ENCODE measurements at regions not wholly inside any gene's neighbourhood (a gene's known extent, or its start where the extent isn't known, plus 50 kb on each side); places are given as distances from the start of the nearest gene placed in this dataset.

DNA sequence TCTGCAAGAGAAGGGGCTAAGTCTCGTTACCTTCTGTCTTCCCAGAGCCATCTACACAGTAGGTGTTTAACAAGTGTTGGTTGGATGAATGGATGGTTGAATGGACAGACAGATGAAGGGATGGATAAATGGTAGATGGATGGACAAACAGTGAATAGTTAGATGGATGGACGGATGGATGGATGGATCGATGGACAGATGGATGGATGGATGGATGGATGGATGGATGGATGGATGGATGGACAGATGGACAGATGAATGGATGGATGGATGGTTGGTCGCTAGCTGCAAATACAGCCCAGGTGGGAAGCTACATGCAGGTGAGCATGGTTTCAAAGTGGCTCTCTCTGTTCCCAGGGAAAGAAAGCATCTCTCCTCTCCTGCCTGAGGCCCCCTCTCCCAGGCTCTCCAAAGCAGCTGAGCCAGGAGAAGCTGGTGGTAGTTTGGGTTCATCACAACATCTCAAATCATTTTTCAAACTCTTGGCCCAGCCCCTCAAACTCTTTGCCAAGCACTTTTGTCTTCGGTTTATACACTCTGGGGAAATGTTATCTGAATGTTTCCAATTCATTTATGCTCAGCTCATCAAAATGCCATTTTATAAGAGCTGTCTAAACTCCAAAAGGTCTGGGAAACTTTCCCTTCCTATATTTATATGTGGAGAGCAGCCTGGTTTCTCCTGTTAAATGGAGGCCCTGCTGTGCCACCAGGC is 192.7 kb downstream of the ANAPC1 start:
- DNase-seq (ENCODE audit: insufficient read length, low spot score): no peak
- no peak for FAIRE-seq
- TF ChIP-seq SPI1 (IDR thresholded peaks at IDR 0.05; ENCODE audit: low read depth, low read length): no peak
- no peak for TF ChIP-seq PAX5 (IDR thresholded peaks at IDR 0.05; ENCODE audit: insufficient read depth, low read length, severe bottlenecking)
- no peak for TF ChIP-seq POLR2A (IDR thresholded peaks at IDR 0.05; ENCODE audit: low read depth, low read length)

DNA sequence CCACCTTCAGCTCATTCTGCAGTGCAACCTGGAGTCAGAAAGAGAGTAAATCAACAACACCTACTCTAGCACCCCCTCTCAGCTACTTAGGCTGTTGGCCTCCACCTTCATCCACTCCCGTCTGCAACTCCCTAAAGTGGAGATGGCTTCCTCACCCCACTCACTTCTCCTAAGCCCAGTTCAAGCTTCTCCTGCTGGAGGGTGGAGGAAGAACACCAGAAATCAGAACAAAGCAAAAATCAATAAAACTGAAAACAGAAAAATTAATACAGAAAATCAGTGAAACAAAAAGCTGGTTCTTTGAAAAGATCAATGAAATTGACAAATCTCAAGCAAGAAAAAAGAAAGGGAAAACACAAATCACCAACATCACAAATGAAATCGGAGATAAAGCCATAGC is 191.7 kb downstream of the ANAPC1 start:
- FAIRE-seq (no peak), DNase-seq (ENCODE audit: insufficient read length, low spot score) (no peak)
- no peak for TF ChIP-seq TAF1 (IDR thresholded peaks at IDR 0.05; ENCODE audit: low read depth, low read length)

DNA sequence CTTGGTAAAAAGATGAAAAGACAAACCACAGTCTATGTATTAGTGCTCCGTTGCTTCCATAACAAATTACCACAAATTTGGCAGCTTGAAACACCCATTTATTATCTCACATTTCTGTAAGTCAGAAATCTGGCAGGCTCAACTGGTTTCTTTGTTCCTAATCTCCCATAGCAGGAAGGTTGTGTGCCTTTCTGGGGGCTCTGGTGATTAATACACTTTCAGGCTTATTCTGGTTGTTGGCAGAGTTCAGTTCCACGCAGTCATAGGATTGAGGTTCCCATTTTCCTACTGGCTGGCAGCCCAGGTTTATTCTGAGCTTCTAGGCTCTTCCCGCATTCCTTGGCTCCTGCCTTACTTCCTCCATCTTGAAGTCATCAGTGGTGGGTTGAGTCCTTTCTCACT is 189.3 kb downstream of the ANAPC1 start:
- DNase-seq (ENCODE audit: insufficient read length, low spot score) (no peak), FAIRE-seq (no peak)
- TF ChIP-seq POLR2AphosphoS5 (IDR thresholded peaks at IDR 0.05; ENCODE audit: low read depth, low read length) (no peak), POLR2A (IDR thresholded peaks at IDR 0.05; ENCODE audit: low read depth, low read length) (no peak), POU2F2 (IDR thresholded peaks at IDR 0.05; ENCODE audit: low read depth, low read length) (no peak), PAX5 (IDR thresholded peaks at IDR 0.05; ENCODE audit: insufficient read depth, low read length, severe bottlenecking) (no peak), TAF1 (IDR thresholded peaks at IDR 0.05; ENCODE audit: low read depth, low read length) (no peak), SPI1 (IDR thresholded peaks at IDR 0.05; ENCODE audit: low read depth, low read length) (no peak)

DNA sequence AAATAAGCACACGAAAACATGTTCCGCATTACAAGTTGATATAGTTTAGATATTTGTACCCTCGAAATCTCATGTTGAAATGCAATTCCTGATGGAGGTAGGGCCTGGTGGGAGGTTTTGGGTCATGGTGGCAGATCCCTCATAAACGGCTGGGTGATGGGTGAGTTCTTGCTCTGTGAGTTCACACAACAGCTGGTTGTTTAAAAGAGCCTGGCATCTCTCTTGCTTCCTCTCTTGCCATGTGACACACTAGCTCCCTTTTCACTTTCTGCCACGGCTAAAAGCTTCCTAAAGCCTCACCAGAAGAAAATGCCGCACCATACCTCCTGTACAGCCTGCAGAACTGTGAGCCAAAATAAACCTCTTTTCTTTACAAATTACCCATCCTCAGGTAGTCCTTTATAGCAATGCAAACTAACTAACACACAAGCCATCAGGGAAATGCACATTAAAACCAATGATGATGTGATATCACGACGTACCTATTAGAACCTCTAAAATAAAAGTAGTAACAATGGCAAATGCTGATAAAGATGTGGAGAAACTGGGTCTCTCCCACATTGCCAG is 188.5 kb downstream of the ANAPC1 start:
- TF ChIP-seq TAF1 (IDR thresholded peaks at IDR 0.05; ENCODE audit: low read depth, low read length) (no peak), PAX5 (IDR thresholded peaks at IDR 0.05; ENCODE audit: insufficient read depth, low read length, severe bottlenecking) (no peak), POLR2AphosphoS5 (IDR thresholded peaks at IDR 0.05; ENCODE audit: low read depth, low read length) (no peak), SPI1 (IDR thresholded peaks at IDR 0.05; ENCODE audit: low read depth, low read length) (no peak), POLR2A (IDR thresholded peaks at IDR 0.05; ENCODE audit: low read depth, low read length) (no peak), POU2F2 (IDR thresholded peaks at IDR 0.05; ENCODE audit: low read depth, low read length) (no peak)
- DNase-seq (ENCODE audit: insufficient read length, low spot score): no peak

DNA sequence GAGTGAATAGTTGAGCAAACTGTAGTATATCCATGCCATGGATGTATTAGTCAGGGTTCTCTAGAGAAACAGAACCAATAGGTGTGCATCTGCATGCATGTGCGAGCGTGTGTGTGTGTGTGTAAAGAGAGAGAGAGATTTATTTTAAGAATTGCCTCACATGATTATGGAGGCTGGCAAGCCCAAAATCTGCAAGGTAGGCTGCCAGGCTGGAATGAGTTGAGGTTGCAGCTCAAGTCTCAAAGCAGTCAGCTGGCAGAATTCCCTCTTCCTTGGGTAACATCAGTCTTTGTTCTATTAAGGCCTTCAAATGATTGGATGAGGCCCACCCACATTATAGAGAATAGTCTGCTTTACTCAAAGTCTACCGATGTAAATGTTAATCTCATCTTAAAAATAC is 187.8 kb downstream of the ANAPC1 start:
- TF ChIP-seq POU2F2 (IDR thresholded peaks at IDR 0.05; ENCODE audit: low read depth, low read length) (no peak), PAX5 (IDR thresholded peaks at IDR 0.05; ENCODE audit: insufficient read depth, low read length, severe bottlenecking) (no peak), POLR2AphosphoS5 (IDR thresholded peaks at IDR 0.05; ENCODE audit: low read depth, low read length) (no peak), TAF1 (IDR thresholded peaks at IDR 0.05; ENCODE audit: low read depth, low read length) (no peak), SPI1 (IDR thresholded peaks at IDR 0.05; ENCODE audit: low read depth, low read length) (no peak), POLR2A (IDR thresholded peaks at IDR 0.05; ENCODE audit: low read depth, low read length) (no peak)
- DNase-seq (ENCODE audit: insufficient read length, low spot score) (no peak), FAIRE-seq (no peak)

More for the DNA sequence above, 188.5 kb downstream of the ANAPC1 start:
- no peak for FAIRE-seq

DNA sequence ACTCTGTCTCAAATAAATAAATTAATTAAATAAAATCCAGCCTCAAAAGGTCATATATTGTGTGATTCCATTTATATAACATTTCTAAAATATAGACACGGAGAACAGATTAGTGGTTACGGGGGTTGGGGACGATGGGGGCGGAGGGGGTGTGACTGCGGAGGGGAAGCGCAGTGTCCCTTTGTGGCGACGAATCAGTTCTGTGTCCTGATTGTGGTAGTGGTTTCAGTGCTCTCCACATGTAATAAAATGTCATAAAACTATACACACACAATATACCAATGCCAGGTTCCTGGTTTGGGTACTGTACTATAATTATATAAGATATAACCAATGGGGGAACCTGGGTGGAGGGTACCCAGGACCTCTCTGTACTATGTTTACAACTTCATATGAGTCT is 186.4 kb downstream of the ANAPC1 start:
- TF ChIP-seq TAF1 (IDR thresholded peaks at IDR 0.05; ENCODE audit: low read depth, low read length) (no peak), PAX5 (IDR thresholded peaks at IDR 0.05; ENCODE audit: insufficient read depth, low read length, severe bottlenecking) (no peak), SPI1 (IDR thresholded peaks at IDR 0.05; ENCODE audit: low read depth, low read length) (no peak), POLR2AphosphoS5 (IDR thresholded peaks at IDR 0.05; ENCODE audit: low read depth, low read length) (no peak), POU2F2 (IDR thresholded peaks at IDR 0.05; ENCODE audit: low read depth, low read length) (no peak), POLR2A (IDR thresholded peaks at IDR 0.05; ENCODE audit: low read depth, low read length) (no peak)
- no peak for FAIRE-seq
- no peak for DNase-seq (ENCODE audit: insufficient read length, low spot score)

DNA sequence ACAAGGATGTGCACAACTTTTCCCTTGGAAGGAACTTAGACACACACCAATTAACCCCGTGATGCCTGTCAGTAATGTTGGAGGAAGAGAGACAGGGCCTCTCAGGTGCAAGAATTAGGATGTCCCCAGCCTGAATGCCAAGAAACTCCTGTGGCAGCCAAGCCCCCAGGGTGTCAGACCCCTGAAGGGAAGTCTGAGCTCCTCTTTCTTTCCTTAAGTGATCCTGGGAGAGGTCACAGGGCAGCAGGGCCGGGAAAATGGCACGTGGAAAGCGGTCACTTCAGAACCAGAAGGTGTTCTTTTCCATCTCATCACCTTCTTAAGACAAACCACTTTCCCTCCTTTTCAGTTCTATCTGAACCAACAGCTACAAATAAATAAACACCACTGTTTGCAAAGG is 185.9 kb downstream of the ANAPC1 start:
- DNase-seq (ENCODE audit: insufficient read length, low spot score): no peak
- no peak for FAIRE-seq

DNA sequence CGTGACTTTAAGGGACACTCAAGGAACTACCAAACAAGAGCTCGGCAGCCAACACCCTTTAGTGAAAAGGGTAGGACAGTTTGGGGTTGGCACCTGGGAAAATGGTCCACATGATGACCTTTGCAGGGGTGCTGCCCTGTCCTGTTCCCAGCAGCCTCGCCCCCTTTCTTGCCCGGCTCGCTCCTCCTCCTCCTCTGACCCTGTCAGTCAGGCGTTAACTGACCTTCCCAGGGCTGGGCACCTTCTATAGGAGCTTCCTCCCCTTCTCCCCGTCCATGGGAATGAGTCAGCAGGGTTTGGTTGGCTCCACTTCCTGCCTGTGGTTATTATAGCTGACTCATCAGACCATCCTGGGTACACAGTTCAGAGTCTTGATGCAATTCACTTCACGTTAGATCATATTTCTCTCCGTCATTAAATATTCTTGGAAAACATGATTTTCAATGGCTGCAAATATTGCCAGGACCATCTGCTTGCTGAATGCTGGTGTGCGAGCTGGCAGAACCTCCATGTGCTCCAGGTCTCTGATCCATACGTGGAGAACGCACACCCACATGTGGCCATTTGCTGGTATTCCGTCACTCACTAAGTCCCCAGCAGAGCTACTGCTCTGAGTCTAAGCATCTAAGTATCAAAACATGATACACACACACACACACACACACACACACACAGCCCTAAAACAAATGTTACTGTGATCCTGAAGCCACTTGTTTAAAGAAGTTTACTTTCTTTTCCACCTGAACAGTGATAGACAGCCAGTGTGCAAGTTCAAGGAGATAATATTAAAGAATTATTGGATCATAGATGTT is 185.0 kb downstream of the ANAPC1 start:
- FAIRE-seq (no peak), DNase-seq (ENCODE audit: insufficient read length, low spot score) (no peak)

More for the DNA sequence above, 185.9 kb downstream of the ANAPC1 start:
- TF ChIP-seq POU2F2 (IDR thresholded peaks at IDR 0.05; ENCODE audit: low read depth, low read length) (no peak), POLR2AphosphoS5 (IDR thresholded peaks at IDR 0.05; ENCODE audit: low read depth, low read length) (no peak), SPI1 (IDR thresholded peaks at IDR 0.05; ENCODE audit: low read depth, low read length) (no peak), PAX5 (IDR thresholded peaks at IDR 0.05; ENCODE audit: insufficient read depth, low read length, severe bottlenecking) (no peak), POLR2A (IDR thresholded peaks at IDR 0.05; ENCODE audit: low read depth, low read length) (no peak), TAF1 (IDR thresholded peaks at IDR 0.05; ENCODE audit: low read depth, low read length) (no peak)

DNA sequence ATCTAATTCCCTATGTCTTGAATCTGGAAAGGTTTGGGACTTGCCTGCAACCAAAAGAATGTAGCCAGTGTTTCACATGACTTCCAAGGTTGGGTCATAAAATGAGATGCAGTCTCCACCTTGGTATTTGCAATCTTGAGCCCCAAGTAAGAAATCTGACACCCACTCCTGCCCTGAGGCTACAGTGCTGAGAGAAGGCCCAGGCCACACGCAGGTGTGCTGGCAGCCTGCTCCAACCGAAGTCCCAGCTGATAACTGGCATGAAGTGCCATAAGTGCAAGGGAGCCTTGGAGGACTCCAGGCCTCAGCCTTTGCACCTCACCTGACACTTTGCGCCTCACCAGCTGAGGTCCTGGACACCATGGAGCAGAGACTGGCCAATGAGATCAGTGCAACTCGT is 182.7 kb downstream of the ANAPC1 start:
- no peak for FAIRE-seq
- TF ChIP-seq TAF1 (IDR thresholded peaks at IDR 0.05; ENCODE audit: low read depth, low read length) (no peak), POLR2AphosphoS5 (IDR thresholded peaks at IDR 0.05; ENCODE audit: low read depth, low read length) (no peak), POLR2A (IDR thresholded peaks at IDR 0.05; ENCODE audit: low read depth, low read length) (no peak), SPI1 (IDR thresholded peaks at IDR 0.05; ENCODE audit: low read depth, low read length) (no peak), POU2F2 (IDR thresholded peaks at IDR 0.05; ENCODE audit: low read depth, low read length) (no peak), PAX5 (IDR thresholded peaks at IDR 0.05; ENCODE audit: insufficient read depth, low read length, severe bottlenecking) (no peak)
- DNase-seq (ENCODE audit: insufficient read length, low spot score): no peak

More for the DNA sequence above, 185.0 kb downstream of the ANAPC1 start:
- no peak for TF ChIP-seq POU2F2 (IDR thresholded peaks at IDR 0.05; ENCODE audit: low read depth, low read length)
- peak; percentile 12; the same call in 1 of the 2 replicates for TF ChIP-seq SPI1 (IDR thresholded peaks at IDR 0.05; ENCODE audit: low read depth, low read length)
- no peak for TF ChIP-seq POLR2AphosphoS5 (IDR thresholded peaks at IDR 0.05; ENCODE audit: low read depth, low read length)

All from GM12891 (cell line).